ENCODE measurements at regions not wholly inside any gene's neighbourhood (a gene's known extent, or its start where the extent isn't known, plus 50 kb on each side); places are given as distances from the start of the nearest gene placed in this dataset.

- no peak for DNase-seq
Measured at GRCh38 chr14:84657911-84658310, 872.0 kb upstream of the FLRT2 start.

- no peak for DNase-seq
Measured at GRCh38 chr14:84670796-84671195, 859.1 kb upstream of the FLRT2 start.

- DNase-seq: no peak
Measured at GRCh38 chr14:84671776-84672175, 858.2 kb upstream of the FLRT2 start.

GRCh38 chr14:84674636-84675035 is 855.3 kb upstream of the FLRT2 start:
- no peak for DNase-seq

- no peak for DNase-seq
Measured at GRCh38 chr14:84686550-84686949, 843.4 kb upstream of the FLRT2 start.

- no peak for DNase-seq
Measured at GRCh38 chr14:84688297-84689025, 841.5 kb upstream of the FLRT2 start.

GRCh38 chr14:84694161-84694560 is 835.8 kb upstream of the FLRT2 start:
- no peak for DNase-seq

GRCh38 chr14:84704601-84705000 is 825.3 kb upstream of the FLRT2 start:
- DNase-seq: no peak

- no peak for DNase-seq
Measured at GRCh38 chr14:84707830-84708229, 822.1 kb upstream of the FLRT2 start.

GRCh38 chr14:84708865-84709264 is 821.1 kb upstream of the FLRT2 start:
- DNase-seq: no peak

- no peak for DNase-seq
Measured at GRCh38 chr14:84726471-84726870, 803.5 kb upstream of the FLRT2 start.

GRCh38 chr14:84749191-84749955 is 780.6 kb upstream of the FLRT2 start:
- no peak for DNase-seq

GRCh38 chr14:84750284-84750683 is 779.7 kb upstream of the FLRT2 start:
- DNase-seq: no peak

- DNase-seq: no peak
Measured at GRCh38 chr14:84750763-84751554, 779.0 kb upstream of the FLRT2 start.

- DNase-seq: no peak
Measured at GRCh38 chr14:84751745-84752144, 778.2 kb upstream of the FLRT2 start.

- no peak for DNase-seq
Measured at GRCh38 chr14:84760489-84761126, 769.3 kb upstream of the FLRT2 start.

GRCh38 chr14:84767434-84767833 is 762.5 kb upstream of the FLRT2 start:
- DNase-seq: no peak

- DNase-seq: no peak
Measured at GRCh38 chr14:84770030-84770429, 759.9 kb upstream of the FLRT2 start.

- DNase-seq: no peak
Measured at GRCh38 chr14:84777356-84777755, 752.6 kb upstream of the FLRT2 start.

GRCh38 chr14:84782902-84783301 is 747.0 kb upstream of the FLRT2 start:
- DNase-seq: no peak

- no peak for DNase-seq
Measured at GRCh38 chr14:84783511-84783910, 746.4 kb upstream of the FLRT2 start.

GRCh38 chr14:84785996-84786395 is 743.9 kb upstream of the FLRT2 start:
- DNase-seq: no peak

- DNase-seq: no peak
Measured at GRCh38 chr14:84789012-84789411, 740.9 kb upstream of the FLRT2 start.

Data from left hindlimb (tissue), 1 donor.